T-cell (primary cell): ENCODE measurements at regions not wholly inside any gene's neighbourhood (a gene's known extent, or its start where the extent isn't known, plus 50 kb on each side); places are given as distances from the start of the nearest gene placed in this dataset.

Experiments used
- ATAC-seq, 4 experiments: fragments of 200-7000 bp in 3 of 4; fragments of 150-1000 bp in 1 of 4; cut with Tn5 transposase; replicated peaks in 1 of 4; 1 replicate in 3 of 4; 2 replicates in 1 of 4; pipeline ENCODE4 v1.10.0; 2021; ENCODE audit warnings: moderate library complexity in 3 of 4, mild to moderate bottlenecking in 2 of 4, moderate number of reproducible peaks in 1 of 4
- CTCF ChIA-PET, 2 donors: fragments of 300-600 bp; sonication (Branson Sonifier 250); formaldehyde crosslinking; loops; one replicate each; lab custom pipeline; 2022; ENCODE audit warnings: antibody characterized with exemption in 2 of 2; lab: Charles Lee
- POLR2A ChIA-PET, 2 donors: fragments of 300-600 bp; sonication (Branson Sonifier 250); formaldehyde crosslinking; loops; one replicate each; lab custom pipeline; 2022; ENCODE audit warnings: antibody characterized with exemption in 2 of 2; lab: Charles Lee
- DNase-seq, 35 experiments: peaks; one replicate each; pipeline versions ENCODE4 v3.0.0 to v3.0.0-alpha.2; 2013 to 2023
- H3K27ac ChIP-seq: one replicate; pipeline ENCODE4 v1.5.1; 2013; ENCODE audit warnings: low read length
- H3K27me3 ChIP-seq, 2 experiments: replicated peaks in 1 of 2; 1 replicate in 1 of 2; 2 replicates in 1 of 2; pipeline versions ENCODE4 v1.6.1 to v1.7.0; 2013; ENCODE audit warnings: low read length in 1 of 2, mixed read lengths in 1 of 2; ENCODE audit not compliant: control insufficient read depth in 2 of 2, insufficient read depth in 2 of 2; ENCODE audit errors: extremely low read depth in 1 of 2
- H3K36me3 ChIP-seq, 2 donors: 1 replicate in 1 of 2; 2 replicates in 1 of 2; pipeline versions ENCODE4 v1.6.1 to v1.7.0; 2013; ENCODE audit warnings: low read length in 1 of 2; ENCODE audit not compliant: control insufficient read depth in 2 of 2, insufficient read depth in 1 of 2; ENCODE audit errors: extremely low read depth in 1 of 2
- H3K4me1 ChIP-seq, 2 experiments: 1 replicate in 1 of 2; 2 replicates in 1 of 2; pipeline versions ENCODE4 v1.6.1 to v1.7.0; 2013; ENCODE audit warnings: low read length in 2 of 2, mixed read lengths in 1 of 2; ENCODE audit not compliant: insufficient read depth in 2 of 2, control insufficient read depth in 1 of 2; ENCODE audit errors: extremely low read depth in 1 of 2
- H3K4me3 ChIP-seq, 2 donors: 1 replicate in 1 of 2; 2 replicates in 1 of 2; pipeline versions ENCODE4 v1.5.1 to v1.7.0; 2013; ENCODE audit warnings: mild to moderate bottlenecking in 2 of 2, low read length in 1 of 2, moderate library complexity in 1 of 2; ENCODE audit not compliant: control insufficient read depth in 1 of 2; ENCODE audit errors: extremely low read depth in 1 of 2
- H3K9me3 ChIP-seq: 2 replicates; pipeline ENCODE4 v1.7.0; 2013
- H3K27ac Mint-ChIP-seq, 2 donors: one replicate each; pipeline ENCODE4 v1.8.0; 2020 to 2021; ENCODE audit warnings: mild to moderate bottlenecking in 2 of 2, mixed read lengths in 2 of 2
- H3K27me3 Mint-ChIP-seq, 2 donors: one replicate each; pipeline ENCODE4 v1.8.0; 2021 to 2022; ENCODE audit warnings: mixed read lengths in 2 of 2
- H3K36me3 Mint-ChIP-seq: one replicate; pipeline ENCODE4 v1.8.0; 2021; ENCODE audit warnings: mixed read lengths
- H3K4me1 Mint-ChIP-seq, 3 donors: one replicate each; pipeline ENCODE4 v1.8.0; 2020 to 2022; ENCODE audit warnings: mixed read lengths in 3 of 3, mild to moderate bottlenecking in 1 of 3
- H3K4me3 Mint-ChIP-seq, 3 donors: one replicate each; pipeline ENCODE4 v1.8.0; 2020 to 2022; ENCODE audit warnings: mild to moderate bottlenecking in 3 of 3, mixed read lengths in 3 of 3, moderate library complexity in 3 of 3
- H3K9me3 Mint-ChIP-seq, 3 donors: one replicate each; pipeline ENCODE4 v1.8.0; 2020 to 2022; ENCODE audit warnings: mixed read lengths in 3 of 3
- WGBS: methylation state at CpG from one replicate; pipeline ENCODE4 v1.1.5; 2013; ENCODE audit warnings: missing lambda C conversion rate; ENCODE audit not compliant: insufficient coverage; 5-methylcytosine and 5-hydroxymethylcytosine counted together

GRCh38 chr10:30185916-30186315 lies 126.5 kb upstream of the JCAD start:
- no peak for ATAC-seq
- H3K36me3 Mint-ChIP-seq: no peaks in the 10 kb centered on the region
- no peaks in the 10 kb centered on the region for H3K36me3 ChIP-seq
- no peak overlapping the region for H3K4me3 ChIP-seq
- H3K27ac Mint-ChIP-seq: no peak overlapping the region
- no peak for DNase-seq
- H3K9me3 Mint-ChIP-seq: no peaks in the 10 kb centered on the region
- ChIA-PET CTCF (no interaction called here), POLR2A (no interaction called here)
- no peak overlapping the region for H3K4me3 Mint-ChIP-seq
- no peaks in the 10 kb centered on the region for H3K9me3 ChIP-seq
- H3K27ac ChIP-seq: no peak overlapping the region
- peaks cover 3 to 6% of the 10 kb centered on the region in 2 donors for H3K27me3 Mint-ChIP-seq
- H3K4me1 Mint-ChIP-seq: no peaks in the 10 kb centered on the region
- WGBS: no CpG with 5 or more reads among the region's 3 CpGs
- H3K4me1 ChIP-seq: no peaks in the 10 kb centered on the region
- H3K27me3 ChIP-seq: peaks cover 0 to 17% of the 10 kb centered on the region in 2 experiments

- Histone ChIP-seq H3K27me3 (peaks cover 0 to 17% of the 10 kb centered on the region in 2 experiments), H3K27ac (no peak overlapping the region), H3K4me1 (no peaks in the 10 kb centered on the region), H3K4me3 (no peak overlapping the region), H3K9me3 (no peaks in the 10 kb centered on the region), H3K36me3 (no peaks in the 10 kb centered on the region)
- DNase-seq (no peak), ATAC-seq (no peak)
- WGBS: no CpG with 5 or more reads among the region's 1 CpG
- ChIA-PET POLR2A (no interaction called here), CTCF (no interaction called here)
- H3K4me1 Mint-ChIP-seq: no peaks in the 10 kb centered on the region
- no peaks in the 10 kb centered on the region for H3K9me3 Mint-ChIP-seq
- H3K27me3 Mint-ChIP-seq: peaks cover 3 to 6% of the 10 kb centered on the region in 2 donors
- no peaks in the 10 kb centered on the region for H3K36me3 Mint-ChIP-seq
- no peak overlapping the region for H3K4me3 Mint-ChIP-seq
- no peak overlapping the region for H3K27ac Mint-ChIP-seq
These were observed 126.0 kb upstream of the JCAD start for GRCh38 chr10:30185341-30185740.

- Mint-ChIP-seq H3K4me1 (no peaks in the 10 kb centered on the region), H3K4me3 (no peak overlapping the region), H3K9me3 (no peaks in the 10 kb centered on the region), H3K27ac (no peak overlapping the region), H3K36me3 (no peaks in the 10 kb centered on the region), H3K27me3 (peaks cover 3 to 9% of the 10 kb centered on the region in 2 donors)
- no peak for DNase-seq
- H3K36me3 ChIP-seq: no peaks in the 10 kb centered on the region
- no peak overlapping the region for H3K27ac ChIP-seq
- 100% methylated on average over 1 of the region's 7 CpGs for WGBS
- H3K27me3 ChIP-seq: peaks cover 0 to 17% of the 10 kb centered on the region in 2 experiments
- ATAC-seq: no peak
- no peak overlapping the region for H3K4me3 ChIP-seq
- ChIA-PET CTCF (no interaction called here), POLR2A (no interaction called here)
- H3K4me1 ChIP-seq: no peaks in the 10 kb centered on the region
- no peaks in the 10 kb centered on the region for H3K9me3 ChIP-seq
These were observed 125.1 kb upstream of the JCAD start for GRCh38 chr10:30184397-30185033.

DNA sequence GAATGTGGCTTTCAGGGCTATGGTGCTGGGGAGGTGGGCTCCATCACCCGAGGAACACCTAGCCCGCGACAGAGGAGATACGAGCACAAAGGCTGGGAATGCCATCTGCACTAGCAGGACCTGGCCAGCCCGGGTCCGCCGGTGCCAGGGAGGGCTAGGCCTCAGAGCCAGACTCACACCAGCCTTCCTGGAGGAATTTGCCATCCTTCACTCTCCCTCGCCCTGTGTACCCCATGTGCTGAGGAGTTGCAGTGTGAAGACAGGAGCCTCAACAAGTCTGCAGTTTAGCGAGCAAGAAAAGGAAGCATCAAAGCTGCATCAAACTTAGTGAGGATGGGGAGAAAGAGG lies 123.6 kb upstream of the JCAD start:
- Histone ChIP-seq H3K9me3 (no peaks in the 10 kb centered on the region), H3K27ac (no peak overlapping the region), H3K4me1 (no peaks in the 10 kb centered on the region), H3K36me3 (no peaks in the 10 kb centered on the region), H3K27me3 (peaks cover 0 to 14% of the 10 kb centered on the region in 2 experiments), H3K4me3 (no peak overlapping the region)
- Mint-ChIP-seq H3K36me3 (no peaks in the 10 kb centered on the region), H3K4me3 (no peak overlapping the region), H3K27me3 (peaks cover 3 to 9% of the 10 kb centered on the region in 2 donors), H3K27ac (no peak overlapping the region), H3K4me1 (no peaks in the 10 kb centered on the region), H3K9me3 (no peaks in the 10 kb centered on the region)
- POLR2A ChIA-PET: no interaction called here
- DNase-seq (no peak), ATAC-seq (no peak)
- CTCF ChIA-PET: no interaction called here
- WGBS: 40% methylated on average over 1 of the region's 9 CpGs

DNA sequence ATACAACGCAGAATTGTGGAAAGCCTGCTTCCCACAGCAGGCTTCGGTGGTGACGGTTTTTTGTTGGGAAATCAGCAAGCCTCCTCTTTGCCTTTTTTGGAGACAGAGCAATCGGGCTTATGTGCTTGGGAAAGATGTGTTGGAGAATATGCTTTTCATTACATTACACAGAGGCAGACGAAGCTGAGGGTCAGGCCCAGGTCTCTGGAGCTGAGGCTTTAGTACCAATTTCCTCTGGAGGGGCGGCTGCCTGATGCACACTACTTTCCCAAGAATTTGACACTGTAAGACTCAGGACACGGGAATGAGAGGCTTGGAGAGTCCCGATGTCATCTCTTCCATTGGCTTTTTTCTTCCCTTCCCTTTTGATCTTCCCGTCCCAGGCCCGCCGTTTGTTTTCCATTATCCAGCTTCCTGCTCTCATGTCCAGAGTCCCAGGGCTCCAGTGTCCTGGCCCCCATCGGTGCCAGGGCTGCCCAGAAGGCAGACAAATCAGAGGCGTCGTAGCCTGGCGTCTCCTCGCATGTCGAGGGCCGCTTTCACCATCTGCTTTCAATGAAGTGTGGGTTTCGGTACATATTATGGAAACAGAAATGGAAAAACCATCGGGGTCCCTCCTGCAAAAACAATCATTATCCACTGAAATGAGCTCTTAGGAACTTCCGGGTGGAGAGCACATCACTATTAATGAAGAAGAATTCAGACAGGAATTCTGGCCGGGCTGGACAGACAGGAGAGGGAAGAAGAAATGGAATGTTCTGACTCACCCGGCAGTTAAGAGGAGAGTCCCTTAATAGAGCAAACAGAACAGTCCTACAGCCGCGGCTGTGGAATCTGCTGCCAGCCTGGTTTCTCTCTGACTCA lies 123.0 kb upstream of the JCAD start:
- H3K4me3 ChIP-seq: no peak overlapping the region
- 76% methylated on average over 12 of the region's 25 CpGs for WGBS
- H3K36me3 ChIP-seq: no peaks in the 10 kb centered on the region
- H3K9me3 ChIP-seq: no peaks in the 10 kb centered on the region
- no peak for ATAC-seq
- no peak overlapping the region for H3K27ac ChIP-seq
- Mint-ChIP-seq H3K27me3 (peaks cover 6 to 9% of the 10 kb centered on the region in 2 donors), H3K27ac (no peak overlapping the region), H3K9me3 (no peaks in the 10 kb centered on the region), H3K4me1 (no peaks in the 10 kb centered on the region), H3K4me3 (no peak overlapping the region), H3K36me3 (no peaks in the 10 kb centered on the region)
- H3K27me3 ChIP-seq: peaks cover 0 to 12% of the 10 kb centered on the region in 2 experiments
- no peak for DNase-seq
- H3K4me1 ChIP-seq: no peaks in the 10 kb centered on the region
- POLR2A ChIA-PET: no interaction called here
- CTCF ChIA-PET: interaction anchor here in 1 of 2 donors (0.6 kb wide), 1 partner anchor 79 kb away, joined by 4 read pairs; no protein-coding TSS in a partner anchor

GRCh38 chr10:30178356-30178964 lies 119.1 kb upstream of the JCAD start:
- no peak overlapping the region for H3K27ac Mint-ChIP-seq
- DNase-seq: no peak
- Histone ChIP-seq H3K4me3 (no peak overlapping the region), H3K27me3 (peaks cover 0 to 11% of the 10 kb centered on the region in 2 experiments), H3K9me3 (no peaks in the 10 kb centered on the region), H3K27ac (no peak overlapping the region), H3K4me1 (no peaks in the 10 kb centered on the region), H3K36me3 (no peaks in the 10 kb centered on the region)
- CTCF ChIA-PET: no interaction called here
- no peaks in the 10 kb centered on the region for H3K36me3 Mint-ChIP-seq
- ATAC-seq: no peak
- POLR2A ChIA-PET: no interaction called here
- no peaks in the 10 kb centered on the region for H3K9me3 Mint-ChIP-seq
- no peaks in the 10 kb centered on the region for H3K4me1 Mint-ChIP-seq
- WGBS: 87% methylated on average over 4 of the region's 8 CpGs
- peaks cover 10 to 13% of the 10 kb centered on the region in 2 donors for H3K27me3 Mint-ChIP-seq
- H3K4me3 Mint-ChIP-seq: no peak overlapping the region
